ENCODE measurements at regions not wholly inside any gene's neighbourhood (a gene's known extent, or its start where the extent isn't known, plus 50 kb on each side); places are given as distances from the start of the nearest gene placed in this dataset.

DNA sequence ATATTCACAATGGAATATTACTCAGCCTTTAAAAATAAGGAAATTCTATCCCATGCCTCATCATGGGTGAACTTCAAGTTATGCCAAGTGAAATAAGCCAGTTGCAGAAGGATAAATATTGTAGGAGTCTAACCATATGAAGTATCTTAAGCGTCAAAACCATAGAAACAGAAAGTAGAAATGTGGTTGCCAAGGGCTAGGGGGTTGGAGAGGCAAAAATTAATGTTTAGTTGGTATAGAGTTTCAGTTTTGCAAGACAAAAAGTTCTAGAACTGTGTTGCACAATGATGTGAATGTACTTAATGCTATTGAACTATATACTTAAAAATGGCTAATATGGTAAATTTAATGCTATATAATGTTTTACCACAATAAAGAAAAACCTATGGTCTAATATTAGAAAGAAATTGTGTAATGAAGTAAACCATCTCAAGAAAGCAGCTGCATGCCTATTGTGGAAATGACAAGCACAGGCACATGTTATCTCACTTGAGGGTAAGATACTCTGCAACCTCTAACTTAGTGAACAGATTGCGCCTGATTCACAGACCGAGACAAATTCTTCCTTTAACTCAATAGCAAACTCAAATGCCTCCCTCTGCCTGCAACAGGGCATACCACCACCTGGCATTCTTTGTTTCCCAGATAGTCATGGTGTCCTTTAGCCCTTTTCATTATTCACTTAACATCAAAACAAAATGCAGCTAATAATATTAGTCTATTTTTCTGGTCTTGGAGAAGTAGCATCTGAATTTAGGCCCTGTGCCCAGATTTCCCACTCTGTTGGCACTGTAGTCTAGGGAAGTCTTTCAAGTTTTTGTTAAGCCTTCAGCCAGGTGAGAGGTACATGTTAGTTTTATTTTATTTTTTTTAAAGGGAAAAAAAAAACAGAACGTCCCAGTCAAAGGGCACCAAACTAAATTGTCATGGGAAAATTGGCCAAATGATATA, 80.2 kb upstream of the ACP3 start:
- WGBS, 2 donors = 55 to 59% methylated on average over 4 of the region's 4 CpGs
- no peak for ATAC-seq (ENCODE audit: low FRiP score)
- Histone ChIP-seq H3K36me3 (ENCODE audit: control insufficient read depth in 1 of 2, insufficient read depth in 2 of 2, low read length in 1 of 2) (no peaks in the 10 kb centered on the region), H3K27ac (ENCODE audit: low read depth in 1 of 2, low read length in 2 of 2) (no peak overlapping the region), H3K27me3 (ENCODE audit: control insufficient read depth in 1 of 2, insufficient read depth in 2 of 2, low read length in 1 of 2) (no peaks in the 10 kb centered on the region), H3K9me3 (ENCODE audit: control insufficient read depth, low read length) (peaks cover 1% of the 10 kb centered on the region), H3K4me3 (ENCODE audit: low read length in 2 of 2) (no peak overlapping the region), H3K4me1 (ENCODE audit: control insufficient read depth in 1 of 2, insufficient read depth in 2 of 2, low read length in 2 of 2) (no peaks in the 10 kb centered on the region)
- no peak for DNase-seq
- intact Hi-C loops (cut with DNase I) = no loop called here

DNA sequence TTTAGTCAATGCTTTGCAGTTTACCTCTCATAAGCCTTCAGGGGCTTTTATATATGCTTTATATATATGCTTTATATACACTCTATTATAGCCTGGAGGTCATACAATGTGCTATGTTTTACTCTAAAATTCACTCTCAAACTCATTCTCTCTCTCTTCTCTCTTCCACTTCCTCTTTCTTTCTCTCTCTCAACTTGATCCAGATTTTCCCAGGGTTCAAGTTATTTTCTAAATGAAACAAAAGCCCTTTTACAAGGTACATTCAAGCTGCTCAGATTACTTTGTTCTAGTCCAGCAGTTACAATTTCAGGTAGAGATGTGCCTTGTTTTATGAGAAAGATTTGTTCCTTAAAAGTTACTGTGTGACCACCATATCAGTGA, 79.6 kb upstream of the ACP3 start:
- H3K27ac ChIP-seq (ENCODE audit: low read depth in 1 of 2, low read length in 2 of 2) = no peak overlapping the region
- no peaks in the 10 kb centered on the region for H3K4me1 ChIP-seq (ENCODE audit: control insufficient read depth in 1 of 2, insufficient read depth in 2 of 2, low read length in 2 of 2)
- ATAC-seq (ENCODE audit: low FRiP score) (no peak), DNase-seq (no peak)
- H3K36me3 ChIP-seq (ENCODE audit: control insufficient read depth in 1 of 2, insufficient read depth in 2 of 2, low read length in 1 of 2) = no peaks in the 10 kb centered on the region
- no peak overlapping the region for H3K4me3 ChIP-seq (ENCODE audit: low read length in 2 of 2)
- peaks cover 1% of the 10 kb centered on the region for H3K9me3 ChIP-seq (ENCODE audit: control insufficient read depth, low read length)
- no peaks in the 10 kb centered on the region for H3K27me3 ChIP-seq (ENCODE audit: control insufficient read depth in 1 of 2, insufficient read depth in 2 of 2, low read length in 1 of 2)
- intact Hi-C loops (cut with DNase I) = no loop called here

DNA sequence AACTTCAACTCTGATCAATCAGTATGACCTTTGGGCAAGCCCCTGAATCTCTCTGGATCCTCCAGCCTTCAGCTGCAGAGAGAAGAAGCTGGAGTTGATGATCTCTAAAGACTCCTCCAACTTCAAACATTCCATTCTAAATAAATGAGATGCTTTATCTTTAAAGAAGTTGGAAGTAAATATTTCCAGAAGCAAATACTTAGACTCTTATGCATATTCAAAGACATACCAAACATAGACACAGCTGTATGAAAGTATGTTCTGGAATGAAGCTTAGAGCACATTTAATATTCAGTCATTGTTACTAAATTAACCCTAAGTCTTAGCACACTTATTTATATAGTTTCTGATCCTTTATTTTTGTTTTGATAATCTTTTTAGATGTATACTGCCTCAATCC, 77.6 kb upstream of the ACP3 start:
- Histone ChIP-seq H3K27ac (ENCODE audit: low read depth in 1 of 2, low read length in 2 of 2) (no peak overlapping the region), H3K27me3 (ENCODE audit: control insufficient read depth in 1 of 2, insufficient read depth in 2 of 2, low read length in 1 of 2) (no peaks in the 10 kb centered on the region), H3K9me3 (ENCODE audit: control insufficient read depth, low read length) (peaks cover 1% of the 10 kb centered on the region), H3K4me3 (ENCODE audit: low read length in 2 of 2) (no peak overlapping the region), H3K36me3 (ENCODE audit: control insufficient read depth in 1 of 2, insufficient read depth in 2 of 2, low read length in 1 of 2) (no peaks in the 10 kb centered on the region), H3K4me1 (ENCODE audit: control insufficient read depth in 1 of 2, insufficient read depth in 2 of 2, low read length in 2 of 2) (no peaks in the 10 kb centered on the region)
- intact Hi-C loops (cut with DNase I) = no loop called here
- DNase-seq = no peak
- ATAC-seq (ENCODE audit: low FRiP score) = no peak

DNA sequence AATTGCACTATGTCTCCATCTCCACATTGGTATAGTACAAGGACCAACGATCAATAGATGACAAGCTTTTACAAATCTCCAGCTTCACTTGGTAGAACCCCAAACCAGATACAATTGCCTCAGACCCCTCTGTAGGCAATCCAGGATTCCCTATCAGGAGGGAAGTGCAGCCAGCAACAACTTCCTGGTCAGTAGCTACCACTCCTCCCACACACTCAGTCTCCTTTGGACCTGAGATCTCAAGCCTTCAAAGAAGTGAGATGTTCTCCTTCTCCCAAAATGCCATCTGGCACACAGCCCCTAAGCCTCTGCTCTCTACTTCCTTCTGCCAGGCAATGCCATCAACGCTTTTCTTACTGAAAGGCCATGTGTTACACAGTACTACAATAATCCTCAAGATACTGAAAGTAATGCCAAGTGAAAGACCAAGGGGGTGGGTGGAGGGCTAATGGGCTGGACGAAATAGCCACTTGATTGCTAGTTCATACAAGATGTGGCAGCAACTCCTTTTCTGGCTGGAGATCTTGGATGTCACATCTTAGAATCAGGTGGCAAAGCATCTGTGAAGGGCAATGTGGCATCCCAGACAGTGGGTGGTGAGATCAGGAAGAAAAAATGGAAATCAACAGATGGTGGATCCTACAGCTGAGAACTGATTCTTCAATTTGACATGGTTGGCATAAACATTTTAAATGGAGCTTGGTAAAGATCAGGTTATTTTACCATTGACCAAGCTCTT, 75.3 kb upstream of the ACP3 start:
- H3K4me1 ChIP-seq (ENCODE audit: control insufficient read depth in 1 of 2, insufficient read depth in 2 of 2, low read length in 2 of 2) = peaks cover 0 to 1% of the 10 kb centered on the region in 2 donors
- no peaks in the 10 kb centered on the region for H3K36me3 ChIP-seq (ENCODE audit: control insufficient read depth in 1 of 2, insufficient read depth in 2 of 2, low read length in 1 of 2)
- peaks cover 2% of the 10 kb centered on the region for H3K9me3 ChIP-seq (ENCODE audit: control insufficient read depth, low read length)
- DNase-seq = no peak
- WGBS, 2 donors = 70 to 73% methylated on average over 3 of the region's 3 CpGs
- intact Hi-C loops (cut with DNase I) = no loop called here
- H3K4me3 ChIP-seq (ENCODE audit: low read length in 2 of 2) = no peak overlapping the region
- no peak for ATAC-seq (ENCODE audit: low FRiP score)
- no peak overlapping the region for H3K27ac ChIP-seq (ENCODE audit: low read depth in 1 of 2, low read length in 2 of 2)
- H3K27me3 ChIP-seq (ENCODE audit: control insufficient read depth in 1 of 2, insufficient read depth in 2 of 2, low read length in 1 of 2) = no peaks in the 10 kb centered on the region

DNA sequence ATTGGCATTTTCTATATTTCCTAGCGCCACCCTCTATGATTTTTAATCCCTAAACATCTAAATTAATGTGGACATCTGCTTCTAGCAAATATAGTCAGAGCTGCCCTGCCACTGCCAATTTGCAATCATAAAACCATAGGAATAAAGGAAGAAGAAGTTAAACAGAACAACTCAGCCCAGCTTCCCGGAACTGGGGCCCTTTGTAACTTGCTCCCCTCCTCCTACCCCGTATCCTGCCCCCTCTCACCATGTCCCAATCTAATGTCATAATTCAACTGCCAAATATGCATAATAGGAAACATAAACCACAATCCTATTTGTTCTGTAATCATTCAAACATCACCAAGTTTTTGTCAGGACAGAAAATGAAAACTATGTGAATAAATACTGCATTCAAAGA, 74.4 kb upstream of the ACP3 start:
- Histone ChIP-seq H3K4me3 (ENCODE audit: low read length in 2 of 2) (no peak overlapping the region), H3K4me1 (ENCODE audit: control insufficient read depth in 1 of 2, insufficient read depth in 2 of 2, low read length in 2 of 2) (peaks cover 0 to 1% of the 10 kb centered on the region in 2 donors), H3K36me3 (ENCODE audit: control insufficient read depth in 1 of 2, insufficient read depth in 2 of 2, low read length in 1 of 2) (no peaks in the 10 kb centered on the region), H3K27ac (ENCODE audit: low read depth in 1 of 2, low read length in 2 of 2) (no peak overlapping the region), H3K27me3 (ENCODE audit: control insufficient read depth in 1 of 2, insufficient read depth in 2 of 2, low read length in 1 of 2) (no peaks in the 10 kb centered on the region), H3K9me3 (ENCODE audit: control insufficient read depth, low read length) (peaks cover 2% of the 10 kb centered on the region)
- WGBS, 2 donors = 67 to 77% methylated on average over 3 of the region's 3 CpGs
- DNase-seq (no peak), ATAC-seq (ENCODE audit: low FRiP score) (no peak)
- intact Hi-C loops (cut with DNase I) = no loop called here

DNA sequence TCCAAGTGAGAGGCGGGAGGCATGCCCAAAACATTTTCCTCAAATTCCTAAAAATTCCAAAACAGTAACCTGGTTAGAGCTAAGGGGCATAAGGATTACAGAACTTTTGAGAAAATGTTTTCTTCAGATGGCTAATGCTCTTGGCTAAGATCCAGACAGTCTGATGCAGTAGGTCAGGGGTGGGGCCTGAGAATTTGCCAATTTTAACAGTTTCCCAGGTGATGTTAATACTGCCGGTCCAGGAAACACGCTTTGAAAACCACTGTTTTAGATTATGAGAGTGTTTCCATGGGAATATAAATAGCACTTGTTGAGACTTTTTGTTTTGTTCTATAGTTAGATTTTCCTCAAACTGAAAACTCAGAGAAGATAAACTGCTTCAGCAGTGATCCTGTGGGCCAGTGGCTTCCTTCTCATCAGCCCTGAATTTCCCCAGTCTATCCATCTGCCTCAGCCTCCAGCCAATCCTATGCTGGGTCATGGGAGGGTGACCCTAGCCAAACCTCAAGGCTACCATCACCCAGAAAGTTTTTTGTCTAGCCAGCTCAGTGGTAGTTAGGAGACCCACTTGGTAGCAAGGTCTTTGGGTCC, 71.6 kb upstream of the ACP3 start:
- no peaks in the 10 kb centered on the region for H3K27me3 ChIP-seq (ENCODE audit: control insufficient read depth in 1 of 2, insufficient read depth in 2 of 2, low read length in 1 of 2)
- peaks cover 0 to 1% of the 10 kb centered on the region in 2 donors for H3K4me1 ChIP-seq (ENCODE audit: control insufficient read depth in 1 of 2, insufficient read depth in 2 of 2, low read length in 2 of 2)
- H3K27ac ChIP-seq (ENCODE audit: low read depth in 1 of 2, low read length in 2 of 2) = no peak overlapping the region
- ATAC-seq (ENCODE audit: low FRiP score) (no peak), DNase-seq (no peak)
- no peaks in the 10 kb centered on the region for H3K36me3 ChIP-seq (ENCODE audit: control insufficient read depth in 1 of 2, insufficient read depth in 2 of 2, low read length in 1 of 2)
- H3K9me3 ChIP-seq (ENCODE audit: control insufficient read depth, low read length) = peaks cover 2% of the 10 kb centered on the region
- intact Hi-C loops (cut with DNase I) = no loop called here
- H3K4me3 ChIP-seq (ENCODE audit: low read length in 2 of 2) = no peak overlapping the region
- 26% methylated on average over 3 of the region's 3 CpGs for WGBS, 2 donors

DNA sequence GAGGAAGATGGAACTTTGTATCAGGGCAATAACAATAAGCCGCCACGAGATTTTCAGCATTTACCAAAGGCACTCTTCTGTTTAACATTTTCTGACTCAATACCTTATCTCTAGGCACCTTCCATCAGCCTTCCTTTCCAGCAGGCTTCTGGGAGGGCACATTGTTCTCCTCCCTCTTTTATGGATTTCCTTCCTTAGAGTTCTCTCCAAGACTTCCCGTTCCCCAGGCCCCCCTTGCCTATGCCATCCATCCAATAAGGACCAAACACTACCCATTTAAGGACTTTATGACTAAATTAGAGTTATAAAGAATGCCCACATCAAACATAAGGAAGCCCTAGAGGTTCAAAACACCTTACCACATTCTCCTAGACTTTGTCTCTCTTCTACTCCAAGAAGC, 71.0 kb upstream of the ACP3 start:
- DNase-seq (no peak), ATAC-seq (ENCODE audit: low FRiP score) (no peak)
- Histone ChIP-seq H3K4me3 (ENCODE audit: low read length in 2 of 2) (no peak overlapping the region), H3K27ac (ENCODE audit: low read depth in 1 of 2, low read length in 2 of 2) (no peak overlapping the region), H3K36me3 (ENCODE audit: control insufficient read depth in 1 of 2, insufficient read depth in 2 of 2, low read length in 1 of 2) (no peaks in the 10 kb centered on the region), H3K27me3 (ENCODE audit: control insufficient read depth in 1 of 2, insufficient read depth in 2 of 2, low read length in 1 of 2) (no peaks in the 10 kb centered on the region), H3K9me3 (ENCODE audit: control insufficient read depth, low read length) (peaks cover 1% of the 10 kb centered on the region), H3K4me1 (ENCODE audit: control insufficient read depth in 1 of 2, insufficient read depth in 2 of 2, low read length in 2 of 2) (peaks cover 0 to 1% of the 10 kb centered on the region in 2 donors)
- intact Hi-C loops (cut with DNase I) = no loop called here
- 76 to 87% methylated on average over 3 of the region's 3 CpGs for WGBS, 2 donors

DNA sequence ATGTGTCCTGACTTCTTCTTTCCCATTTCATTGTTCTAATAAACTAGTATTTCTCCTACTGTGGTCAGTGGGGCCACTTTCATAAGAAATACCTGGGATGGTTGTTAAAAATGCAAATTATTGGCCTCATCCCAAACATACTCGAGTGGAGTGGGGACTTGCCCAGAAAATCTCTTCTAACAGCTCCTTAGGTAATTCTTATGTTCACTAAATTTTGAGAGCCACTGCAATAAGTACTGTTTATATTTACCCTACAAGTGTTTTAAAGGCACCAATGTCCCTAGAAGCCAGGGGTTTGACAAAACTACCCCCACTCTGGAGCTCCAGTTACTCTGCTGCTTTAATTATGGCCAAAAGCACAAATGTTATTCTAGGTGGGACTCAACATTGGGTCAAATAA, 70.0 kb upstream of the ACP3 start:
- Histone ChIP-seq H3K27ac (ENCODE audit: low read depth in 1 of 2, low read length in 2 of 2) (no peak overlapping the region), H3K27me3 (ENCODE audit: control insufficient read depth in 1 of 2, insufficient read depth in 2 of 2, low read length in 1 of 2) (no peaks in the 10 kb centered on the region), H3K4me1 (ENCODE audit: control insufficient read depth in 1 of 2, insufficient read depth in 2 of 2, low read length in 2 of 2) (peaks cover 0 to 1% of the 10 kb centered on the region in 2 donors), H3K4me3 (ENCODE audit: low read length in 2 of 2) (no peak overlapping the region), H3K36me3 (ENCODE audit: control insufficient read depth in 1 of 2, insufficient read depth in 2 of 2, low read length in 1 of 2) (no peaks in the 10 kb centered on the region), H3K9me3 (ENCODE audit: control insufficient read depth, low read length) (peaks cover 1% of the 10 kb centered on the region)
- ATAC-seq (ENCODE audit: low FRiP score) (no peak), DNase-seq (no peak)
- intact Hi-C loops (cut with DNase I) = no loop called here
- 29 to 31% methylated on average over 1 of the region's 1 CpG for WGBS, 2 donors

All from aorta (tissue), 5 donors.